Pons (tissue), 1 donor: ENCODE measurements at regions not wholly inside any gene's neighbourhood (a gene's known extent, or its start where the extent isn't known, plus 50 kb on each side); places are given as distances from the start of the nearest gene placed in this dataset.
"Not testable (repeated sequence)": the region's sequence is repeated elsewhere in the genome, so short reads cannot be mapped to it uniquely, and the experiment has no call there.

ENCODE experiments used
- DNase-seq: peaks from one replicate; pipeline ENCODE4 v3.0.0-alpha.2; 2016; ENCODE audit warnings: low spot score

GRCh38 chr7:101743241-101743994 lies 74.0 kb upstream of the CUX1 start:
- no peak for DNase-seq

- DNase-seq, result no peak
These were observed 73.4 kb upstream of the CUX1 start for GRCh38 chr7:101743995-101744360.

- DNase-seq, result no peak
These were observed 72.8 kb upstream of the CUX1 start for GRCh38 chr7:101744588-101744987.

- no peak for DNase-seq
These were observed 71.1 kb upstream of the CUX1 start for GRCh38 chr7:101746314-101746713.

GRCh38 chr7:101747053-101747878 lies 70.2 kb upstream of the CUX1 start:
- no peak for DNase-seq

GRCh38 chr7:101747879-101748345 lies 69.5 kb upstream of the CUX1 start:
- DNase-seq, result no peak

- DNase-seq, result no peak
These were observed 67.5 kb upstream of the CUX1 start for GRCh38 chr7:101749891-101750290.

- DNase-seq, result no peak
These were observed 64.1 kb upstream of the CUX1 start for GRCh38 chr7:101753316-101753715.

GRCh38 chr7:101754424-101755159 lies 62.8 kb upstream of the CUX1 start:
- peak; percentile 12 for DNase-seq

GRCh38 chr7:101757879-101758278 lies 59.5 kb upstream of the CUX1 start:
- DNase-seq, result no peak

GRCh38 chr7:101758519-101758918 lies 58.9 kb upstream of the CUX1 start:
- not testable (repeated sequence) for DNase-seq

GRCh38 chr7:101764221-101764620 lies 53.2 kb upstream of the CUX1 start:
- no peak for DNase-seq

- DNase-seq, result no peak
These were observed 49.9 kb upstream of the CUX1 start for GRCh38 chr7:101767544-101767943.
